GM12878 (cell line): ENCODE measurements at regions not wholly inside any gene's neighbourhood (a gene's known extent, or its start where the extent isn't known, plus 50 kb on each side); places are given as distances from the start of the nearest gene placed in this dataset.

ENCODE experiments used
- ATAC-seq: fragments of 200-7000 bp; cut with Tn5 transposase; 3 replicates; pipeline ENCODE4 v1.9.1; 2020; ENCODE audit warnings: mild to moderate bottlenecking, moderate library complexity
- BruUV-seq: library from RNA; stranded (reverse); fragments of 400-500 nt; replicated peaks from 2 replicates; lab custom pipeline; 2021; lab: Mats Ljungman, UMichigan
- CTCF ChIA-PET: fragments of 300-600 bp; sonication (Branson Sonifier 250); formaldehyde crosslinking; extraction: SDS; loops from one replicate; lab custom pipeline; 2021; ENCODE audit warnings: inconsistent platforms; lab: Yijun Ruan, JAX
- POLR2A ChIA-PET: fragments of 350-600 bp; formaldehyde crosslinking; extraction: SDS; loops from one replicate; lab custom pipeline; 2021; ENCODE audit warnings: inconsistent platforms; lab: Charles Lee
- RAD21 ChIA-PET: fragments of 300-600 bp; sonication (Branson Sonifier 250); formaldehyde crosslinking; loops from one replicate; lab custom pipeline; 2023; ENCODE audit warnings: antibody characterized with exemption; ENCODE audit not compliant: unreplicated experiment; lab: Charles Lee
- SMC1A ChIA-PET: fragments of 300-600 bp; sonication (Branson Sonifier 250); formaldehyde crosslinking; loops from one replicate; lab custom pipeline; 2023; ENCODE audit not compliant: unreplicated experiment, uncharacterized antibody; lab: Charles Lee
- DNase-seq: peaks from one replicate; pipeline ENCODE4 v3.0.0-alpha.2; 2011; ENCODE audit warnings: low read depth, low spot score
- FAIRE-seq: peaks from 3 replicates; lab custom pipeline; 2011; peaks lifted over from hg19 to GRCh38; lab: Jason Lieb, UNC
- H2AFZ ChIP-seq: 2 replicates; pipeline ENCODE4 v1.6.0; 2011; ENCODE audit warnings: low read depth, low read length, control low read depth; ENCODE audit not compliant: control insufficient read depth
- H3K27ac ChIP-seq: 2 replicates; pipeline ENCODE4 v1.5.1; 2011; ENCODE audit warnings: control low read depth; ENCODE audit not compliant: control insufficient read depth, insufficient read depth
- H3K27me3 ChIP-seq, 2 experiments: replicated peaks in 1 of 2; 2 replicates each; pipeline versions ENCODE4 v1.6.0 to v1.6.1; 2011; ENCODE audit warnings: low read length in 1 of 2; ENCODE audit not compliant: control insufficient read depth in 2 of 2, insufficient read depth in 2 of 2
- H3K36me3 ChIP-seq, 2 experiments: 2 replicates each; pipeline ENCODE4 v1.5.1; 2011; ENCODE audit warnings: low read length in 1 of 2; ENCODE audit not compliant: control insufficient read depth in 2 of 2, insufficient read depth in 2 of 2
- H3K4me1 ChIP-seq: 2 replicates; pipeline ENCODE4 v1.6.1; 2011; ENCODE audit warnings: mild to moderate bottlenecking, low read length, moderate library complexity, mixed read lengths; ENCODE audit not compliant: control insufficient read depth, insufficient read depth
- H3K4me2 ChIP-seq: 2 replicates; pipeline ENCODE4 v1.6.0; 2011; ENCODE audit warnings: control low read depth; ENCODE audit not compliant: control insufficient read depth, insufficient read depth
- H3K4me3 ChIP-seq: fragments of 200-600 bp; sonication (generic); 2 replicates; pipeline ENCODE4 v1.5.1; 2016
- H3K79me2 ChIP-seq: 2 replicates; pipeline ENCODE4 v1.6.0; 2011; ENCODE audit warnings: low read length; ENCODE audit not compliant: control insufficient read depth, insufficient read depth
- H3K9ac ChIP-seq: 2 replicates; pipeline ENCODE4 v1.8.0; 2011; ENCODE audit warnings: low read length, control low read depth, mixed read lengths; ENCODE audit not compliant: control insufficient read depth, insufficient read depth
- H3K9me3 ChIP-seq: replicated peaks from 3 replicates; pipeline ENCODE4 v1.5.1; 2011; ENCODE audit warnings: mild to moderate bottlenecking, low read length; ENCODE audit not compliant: control insufficient read depth, insufficient read depth
- H4K20me1 ChIP-seq: 2 replicates; pipeline ENCODE4 v1.6.0; 2011; ENCODE audit not compliant: control insufficient read depth, insufficient read depth
- CBX3 ChIP-seq: fragments of 200-600 bp; sonication (generic); IDR thresholded peaks from 2 replicates; pipeline ENCODE4 v1.6.1; 2016; ENCODE audit warnings: low read depth, borderline replicate concordance
- DPF2 ChIP-seq: fragments of 450-650 bp; IDR thresholded peaks from 2 replicates; pipeline ENCODE4 v1.6.1; 2017; ENCODE audit warnings: mild to moderate bottlenecking
- E2F4 ChIP-seq: IDR thresholded peaks from 2 replicates; pipeline ENCODE4 v1.6.1; 2012; ENCODE audit warnings: low read depth, low read length, improper control_type of control experiment
- ELK1 ChIP-seq: IDR thresholded peaks from 2 replicates; pipeline ENCODE4 v1.6.1; 2012; ENCODE audit warnings: low read depth, low read length, improper control_type of control experiment
- ESRRA ChIP-seq: IDR thresholded peaks from 2 replicates; pipeline ENCODE4 v1.6.1; 2012; ENCODE audit warnings: mild to moderate bottlenecking, low read length, improper control_type of control experiment
- MEF2B ChIP-seq: fragments of 450-650 bp; IDR thresholded peaks from 2 replicates; pipeline ENCODE4 v1.6.1; 2018; ENCODE audit warnings: mild to moderate bottlenecking, moderate library complexity; ENCODE audit not compliant: partially characterized antibody, poor library complexity, severe bottlenecking
- MYC ChIP-seq: IDR thresholded peaks from 2 replicates; pipeline ENCODE4 v1.6.1; 2011; ENCODE audit warnings: mild to moderate bottlenecking, low read length, moderate library complexity, inconsistent platforms; ENCODE audit not compliant: insufficient read depth, insufficient replicate concordance, insufficient read length, severe bottlenecking
- PKNOX1 ChIP-seq: fragments of 450-650 bp; IDR thresholded peaks from 2 replicates; pipeline ENCODE4 v1.6.1; 2016; ENCODE audit warnings: mild to moderate bottlenecking
- RAD51 ChIP-seq: fragments of 450-650 bp; IDR thresholded peaks from 2 replicates; pipeline ENCODE4 v1.6.1; 2016; ENCODE audit warnings: moderate library complexity, mild to moderate bottlenecking, inconsistent platforms
- RB1 ChIP-seq: fragments of 450-650 bp; formaldehyde crosslinking; IDR thresholded peaks from 2 replicates; pipeline ENCODE4 v1.6.1; 2017; ENCODE audit warnings: mild to moderate bottlenecking, borderline replicate concordance
- STAT1 ChIP-seq: fragments of 450-650 bp; conservative IDR thresholded peaks from 2 replicates; pipeline ENCODE4 v1.6.1; 2014; ENCODE audit warnings: antibody characterized with exemption, mild to moderate bottlenecking
- YY1 ChIP-seq: IDR thresholded peaks from 2 replicates; pipeline ENCODE4 v1.6.1; 2011; ENCODE audit warnings: low read depth, mild to moderate bottlenecking, low read length
- WGBS: methylation state at CpG from one replicate; pipeline ENCODE4 v1.1.6; 2016; ENCODE audit warnings: low lambda C conversion rate; ENCODE audit not compliant: insufficient replicate concordance, insufficient coverage; ENCODE audit errors: missing lambda C conversion rate; 5-methylcytosine and 5-hydroxymethylcytosine counted together
- in situ Hi-C: fragments of 300-500 bp; cut with MboI; formaldehyde crosslinking; loops from 9 replicates; pipeline ENCODE4 v1.14.3; 2018; ENCODE audit warnings: mixed read lengths
- intact Hi-C: fragments of 100-400 bp; cut with micrococcal nuclease; formaldehyde crosslinking; loops from one replicate; pipeline ENCODE4 v1.14.2; 2022; ENCODE audit not compliant: unreplicated experiment
- TF ChIP-seq, protein P1 (sequence below): fragments of 450-650 bp; formaldehyde crosslinking; IDR thresholded peaks from 2 replicates; pipeline ENCODE4 v1.4.0; 2022; ENCODE audit warnings: mild to moderate bottlenecking, moderate library complexity

DNA sequence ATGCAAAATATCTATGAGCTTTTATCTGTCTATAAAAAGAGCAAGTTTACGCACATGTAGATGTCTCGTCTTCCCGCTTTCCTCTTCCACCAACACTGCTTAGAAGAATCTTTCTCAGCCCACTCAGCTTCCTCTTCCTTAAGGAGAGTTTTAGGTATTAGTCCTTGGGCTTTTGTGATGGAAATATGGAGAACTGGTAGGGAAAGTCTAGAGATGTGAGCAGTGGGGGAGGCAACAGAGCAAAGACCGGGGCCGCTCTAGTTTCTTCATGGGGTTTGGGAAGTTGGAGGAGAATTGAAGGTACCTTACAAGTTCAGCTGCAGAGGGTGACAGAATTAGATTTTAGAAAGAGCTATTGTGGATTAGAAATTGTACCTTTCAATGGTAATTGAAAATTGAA lies 56.3 kb upstream of the CPNE8 start (continued):
- TF ChIP-seq RB1 (no peak), MEF2B (no peak), PKNOX1 (no peak), ESRRA (no peak)
- TF ChIP-seq, protein P1, sequence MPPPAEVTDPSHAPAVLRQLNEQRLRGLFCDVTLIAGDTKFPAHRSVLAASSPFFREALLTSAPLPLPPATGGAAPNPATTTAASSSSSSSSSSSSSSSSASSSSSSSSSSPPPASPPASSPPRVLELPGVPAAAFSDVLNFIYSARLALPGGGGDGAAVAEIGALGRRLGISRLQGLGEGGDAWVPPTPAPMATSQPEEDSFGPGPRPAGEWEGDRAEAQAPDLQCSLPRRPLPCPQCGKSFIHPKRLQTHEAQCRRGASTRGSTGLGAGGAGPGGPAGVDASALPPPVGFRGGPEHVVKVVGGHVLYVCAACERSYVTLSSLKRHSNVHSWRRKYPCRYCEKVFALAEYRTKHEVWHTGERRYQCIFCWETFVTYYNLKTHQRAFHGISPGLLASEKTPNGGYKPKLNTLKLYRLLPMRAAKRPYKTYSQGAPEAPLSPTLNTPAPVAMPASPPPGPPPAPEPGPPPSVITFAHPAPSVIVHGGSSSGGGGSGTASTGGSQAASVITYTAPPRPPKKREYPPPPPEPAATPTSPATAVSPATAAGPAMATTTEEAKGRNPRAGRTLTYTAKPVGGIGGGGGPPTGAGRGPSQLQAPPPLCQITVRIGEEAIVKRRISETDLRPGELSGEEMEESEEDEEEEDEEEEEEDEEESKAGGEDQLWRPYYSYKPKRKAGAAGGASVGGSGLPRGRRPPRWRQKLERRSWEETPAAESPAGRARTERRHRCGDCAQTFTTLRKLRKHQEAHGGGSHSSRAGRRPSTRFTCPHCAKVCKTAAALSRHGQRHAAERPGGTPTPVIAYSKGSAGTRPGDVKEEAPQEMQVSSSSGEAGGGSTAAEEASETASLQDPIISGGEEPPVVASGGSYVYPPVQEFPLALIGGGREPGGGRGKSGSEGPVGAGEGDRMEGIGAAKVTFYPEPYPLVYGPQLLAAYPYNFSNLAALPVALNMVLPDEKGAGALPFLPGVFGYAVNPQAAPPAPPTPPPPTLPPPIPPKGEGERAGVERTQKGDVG = no peak

- Histone ChIP-seq H3K9ac (no peak overlapping the region), H3K4me1 (no peaks in the 10 kb centered on the region), H2AFZ (no peak overlapping the region), H3K27ac (no peak overlapping the region), H3K4me3 (no peak overlapping the region), H3K9me3 (no peaks in the 10 kb centered on the region), H3K27me3 (no peaks in the 10 kb centered on the region), H3K4me2 (no peak overlapping the region), H3K36me3 (no peaks in the 10 kb centered on the region), H4K20me1 (no peaks in the 10 kb centered on the region), H3K79me2 (no peaks in the 10 kb centered on the region)
- intact Hi-C loops (no loop called here), in situ Hi-C loops (no loop called here)
- no TSS peak for BruUV-seq
- POLR2A ChIA-PET = no interaction called here
- WGBS = 16% methylated on average over 1 of the region's 1 CpG
- no peak for DNase-seq
- SMC1A ChIA-PET = no interaction called here
- no peak for TF ChIP-seq E2F4
- no peak for TF ChIP-seq RAD51
- TF ChIP-seq CBX3 = no peak
- TF ChIP-seq PKNOX1 = no peak
- TF ChIP-seq MYC = no peak
- no peak for TF ChIP-seq DPF2
- no peak for TF ChIP-seq YY1
- no peak for TF ChIP-seq ELK1
- no peak for TF ChIP-seq STAT1
- ATAC-seq = no peak
- RAD21 ChIA-PET = no interaction called here
- CTCF ChIA-PET = no interaction called here
- no peak for FAIRE-seq
These were observed 55.6 kb upstream of the CPNE8 start for GRCh38 chr12:38961012-38961411.
